Peyer's patch (tissue), 4 donors: ENCODE measurements at regions not wholly inside any gene's neighbourhood (a gene's known extent, or its start where the extent isn't known, plus 50 kb on each side); places are given as distances from the start of the nearest gene placed in this dataset.
"Not testable (repeated sequence)": the region's sequence is repeated elsewhere in the genome, so short reads cannot be mapped to it uniquely, and the experiment has no call there.

Source experiments
- DNase-seq, 3 donors: peaks; one replicate each; pipeline ENCODE4 v3.0.0-alpha.2; 2017 to 2019
- H3K27ac ChIP-seq, 4 donors: fragments of 200-600 bp; sonication (generic); one replicate each; pipeline ENCODE4 v1.5.1; 2016 to 2019
- H3K27me3 ChIP-seq, 2 donors: fragments of 200-600 bp; sonication (generic); one replicate each; pipeline ENCODE4 v1.5.1; 2019
- H3K36me3 ChIP-seq, 3 donors: fragments of 200-600 bp; sonication (generic); one replicate each; pipeline ENCODE4 v1.5.1; 2016 to 2019
- H3K4me1 ChIP-seq, 4 donors: fragments of 200-600 bp; sonication (generic); one replicate each; pipeline ENCODE4 v1.5.1; 2016 to 2019
- H3K4me3 ChIP-seq, 4 donors: fragments of 200-600 bp; sonication (generic); 1 replicate in 3 of 4; 2 replicates in 1 of 4; pipeline ENCODE4 v1.5.1; 2016 to 2019; ENCODE audit warnings: mild to moderate bottlenecking in 1 of 4
- H3K9me3 ChIP-seq, 4 donors: fragments of 200-600 bp; sonication (generic); one replicate each; pipeline ENCODE4 v1.5.1; 2016 to 2019; ENCODE audit warnings: mild to moderate bottlenecking in 1 of 4
- POLR2A ChIP-seq, 2 donors: fragments of 450-650 bp; IDR thresholded peaks; one replicate each; pipeline ENCODE4 v1.5.1; 2017; ENCODE audit warnings: antibody characterized with exemption in 2 of 2, mild to moderate bottlenecking in 2 of 2, moderate library complexity in 2 of 2
- TF ChIP-seq, protein P1 (sequence below), 6 experiments: fragments of 450-650 bp in 4 of 6; fragments of 200-600 bp in 2 of 6; sonication (generic) in 1 of 6; IDR thresholded peaks; one replicate each; pipeline ENCODE4 v1.5.1; 2017 to 2019; ENCODE audit warnings: antibody characterized with exemption in 6 of 6, mild to moderate bottlenecking in 3 of 6, moderate library complexity in 1 of 6

DNA sequence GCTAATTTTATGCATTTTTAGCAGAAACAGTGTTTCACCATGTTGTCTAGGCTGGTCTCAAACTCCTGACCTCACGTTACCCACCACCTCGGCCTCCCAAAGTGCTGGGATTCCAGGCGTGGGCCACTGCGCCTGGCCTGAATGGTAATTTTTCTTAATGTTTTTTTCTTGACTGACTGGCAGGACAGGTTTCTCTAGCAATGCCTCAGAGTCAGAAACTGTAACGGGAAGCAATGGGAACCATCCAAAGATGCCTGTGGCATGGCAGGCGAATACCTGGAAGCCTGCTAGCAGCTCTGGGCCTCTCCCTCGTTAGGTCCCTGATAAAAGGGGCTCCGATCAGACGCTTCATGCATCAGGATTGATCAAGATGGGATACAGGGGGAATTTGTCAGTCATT is 639.2 kb downstream of the NR2F1-AS1 start:
- Histone ChIP-seq H3K4me1 (no peaks in the 10 kb centered on the region), H3K9me3 (no peaks in the 10 kb centered on the region), H3K27ac (no peak overlapping the region), H3K36me3 (no peaks in the 10 kb centered on the region), H3K4me3 (no peak overlapping the region), H3K27me3 (no peaks in the 10 kb centered on the region)
- TF ChIP-seq, protein P1, sequence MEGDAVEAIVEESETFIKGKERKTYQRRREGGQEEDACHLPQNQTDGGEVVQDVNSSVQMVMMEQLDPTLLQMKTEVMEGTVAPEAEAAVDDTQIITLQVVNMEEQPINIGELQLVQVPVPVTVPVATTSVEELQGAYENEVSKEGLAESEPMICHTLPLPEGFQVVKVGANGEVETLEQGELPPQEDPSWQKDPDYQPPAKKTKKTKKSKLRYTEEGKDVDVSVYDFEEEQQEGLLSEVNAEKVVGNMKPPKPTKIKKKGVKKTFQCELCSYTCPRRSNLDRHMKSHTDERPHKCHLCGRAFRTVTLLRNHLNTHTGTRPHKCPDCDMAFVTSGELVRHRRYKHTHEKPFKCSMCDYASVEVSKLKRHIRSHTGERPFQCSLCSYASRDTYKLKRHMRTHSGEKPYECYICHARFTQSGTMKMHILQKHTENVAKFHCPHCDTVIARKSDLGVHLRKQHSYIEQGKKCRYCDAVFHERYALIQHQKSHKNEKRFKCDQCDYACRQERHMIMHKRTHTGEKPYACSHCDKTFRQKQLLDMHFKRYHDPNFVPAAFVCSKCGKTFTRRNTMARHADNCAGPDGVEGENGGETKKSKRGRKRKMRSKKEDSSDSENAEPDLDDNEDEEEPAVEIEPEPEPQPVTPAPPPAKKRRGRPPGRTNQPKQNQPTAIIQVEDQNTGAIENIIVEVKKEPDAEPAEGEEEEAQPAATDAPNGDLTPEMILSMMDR (IDR thresholded peaks at IDR 0.05), result no peak
- no peak for TF ChIP-seq POLR2A (IDR thresholded peaks at IDR 0.05)
- DNase-seq, result no peak

DNA sequence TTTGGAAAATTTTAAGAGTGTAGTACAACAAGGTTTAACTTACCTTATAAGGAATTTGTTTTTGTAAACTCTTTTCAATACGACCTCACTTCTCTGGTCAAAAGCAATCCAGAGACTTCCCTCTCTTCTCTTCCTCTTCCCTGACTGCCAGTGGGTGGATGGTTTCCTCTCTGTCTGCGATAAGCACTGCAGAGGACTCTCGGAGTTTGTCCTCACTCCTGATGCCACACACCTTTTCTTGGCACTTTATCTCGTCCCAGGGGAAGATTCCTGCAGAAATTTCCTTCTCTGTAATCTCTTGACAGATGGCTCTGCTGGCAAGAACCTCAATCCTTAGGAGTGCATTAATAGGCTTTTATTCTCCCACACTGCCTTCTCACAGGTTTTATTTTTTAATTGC is 641.6 kb downstream of the NR2F1-AS1 start:
- no peaks in the 10 kb centered on the region for H3K36me3 ChIP-seq
- no peak overlapping the region for H3K4me3 ChIP-seq
- no peak overlapping the region for H3K27ac ChIP-seq
- H3K4me1 ChIP-seq, result no peaks in the 10 kb centered on the region
- no peak for DNase-seq
- no peaks in the 10 kb centered on the region for H3K27me3 ChIP-seq
- no peaks in the 10 kb centered on the region for H3K9me3 ChIP-seq
- no peak for TF ChIP-seq POLR2A (IDR thresholded peaks at IDR 0.05)
- TF ChIP-seq, protein P1 (IDR thresholded peaks at IDR 0.05), result no peak

DNA sequence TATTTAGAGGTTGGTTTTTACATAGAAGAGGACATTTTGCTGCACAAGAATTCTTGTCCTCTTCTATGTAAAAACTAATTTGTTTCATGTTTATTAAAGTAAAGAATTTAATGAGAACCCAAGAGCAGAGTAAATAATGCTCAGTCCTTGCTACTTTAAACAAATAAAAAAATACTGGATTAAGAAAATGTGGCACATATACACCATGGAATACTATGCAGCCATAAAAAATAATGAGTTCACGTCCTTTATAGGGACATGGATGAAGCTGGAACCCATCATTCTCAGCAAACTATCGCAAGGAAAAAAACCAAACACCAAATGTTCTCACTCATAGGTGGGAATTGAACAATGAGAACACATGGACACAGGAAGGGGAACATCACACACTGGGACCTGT is 643.6 kb downstream of the NR2F1-AS1 start:
- H3K4me1 ChIP-seq, H3K36me3 ChIP-seq: not testable (repeated sequence)

DNA sequence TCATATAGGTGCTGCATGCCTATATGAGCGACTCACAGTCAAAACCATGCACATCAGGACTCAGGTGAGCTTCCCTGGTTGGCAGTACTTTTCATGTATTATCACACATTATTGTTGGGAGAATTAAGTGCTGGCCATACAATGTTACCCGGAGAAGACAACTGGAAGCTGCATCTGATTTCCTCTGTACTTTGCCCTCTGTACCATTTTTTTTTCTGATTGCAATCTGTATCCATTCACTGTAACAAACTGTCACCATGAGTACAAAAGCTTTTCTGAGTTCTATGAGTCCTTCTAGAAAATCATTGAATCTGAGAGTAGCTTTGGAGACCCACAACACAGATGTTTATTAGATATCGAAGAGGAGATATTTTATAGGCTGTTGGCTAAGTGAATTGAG is 651.0 kb downstream of the NR2F1-AS1 start:
- no peak overlapping the region for H3K27ac ChIP-seq
- no peak for DNase-seq
- no peak overlapping the region for H3K4me3 ChIP-seq
- no peaks in the 10 kb centered on the region for H3K4me1 ChIP-seq
- no peaks in the 10 kb centered on the region for H3K9me3 ChIP-seq
- TF ChIP-seq, protein P1 (IDR thresholded peaks at IDR 0.05), result no peak
- no peak for TF ChIP-seq POLR2A (IDR thresholded peaks at IDR 0.05)
- H3K36me3 ChIP-seq, result no peaks in the 10 kb centered on the region
- H3K27me3 ChIP-seq, result no peaks in the 10 kb centered on the region

More for the DNA sequence above, 643.6 kb downstream of the NR2F1-AS1 start:
- DNase-seq, H3K4me3 ChIP-seq, H3K27ac ChIP-seq, H3K27me3 ChIP-seq, H3K9me3 ChIP-seq: not testable (repeated sequence)

DNA sequence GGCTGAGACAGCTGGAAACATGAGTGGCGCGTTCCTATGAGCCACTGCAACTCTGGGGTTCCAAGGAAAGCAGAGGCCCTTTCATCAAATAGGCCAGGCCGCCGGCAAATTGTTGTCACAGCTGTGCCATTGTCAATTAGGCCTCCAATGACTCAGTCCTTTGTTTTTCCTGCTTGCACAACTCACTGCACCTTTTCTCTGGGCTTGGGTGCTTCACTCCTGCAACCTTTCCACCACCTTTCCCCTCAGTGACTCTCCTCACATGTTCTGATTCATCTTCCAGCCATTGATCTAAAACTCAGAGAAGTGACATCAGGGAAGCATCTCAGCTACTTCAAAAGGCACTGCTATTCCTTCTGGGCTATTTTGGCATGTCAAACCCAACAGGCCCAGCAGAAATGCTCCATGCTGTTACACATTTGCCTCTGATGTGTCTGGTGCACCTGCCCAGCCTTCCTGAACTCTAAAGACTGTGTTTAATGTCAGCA is 653.7 kb downstream of the NR2F1-AS1 start:
- Histone ChIP-seq H3K36me3 (no peaks in the 10 kb centered on the region), H3K27ac (no peak overlapping the region), H3K27me3 (no peaks in the 10 kb centered on the region), H3K4me1 (no peaks in the 10 kb centered on the region), H3K4me3 (no peak overlapping the region), H3K9me3 (no peaks in the 10 kb centered on the region)
- TF ChIP-seq, protein P1 (IDR thresholded peaks at IDR 0.05), result no peak
- TF ChIP-seq POLR2A (IDR thresholded peaks at IDR 0.05), result no peak
- no peak for DNase-seq

DNA sequence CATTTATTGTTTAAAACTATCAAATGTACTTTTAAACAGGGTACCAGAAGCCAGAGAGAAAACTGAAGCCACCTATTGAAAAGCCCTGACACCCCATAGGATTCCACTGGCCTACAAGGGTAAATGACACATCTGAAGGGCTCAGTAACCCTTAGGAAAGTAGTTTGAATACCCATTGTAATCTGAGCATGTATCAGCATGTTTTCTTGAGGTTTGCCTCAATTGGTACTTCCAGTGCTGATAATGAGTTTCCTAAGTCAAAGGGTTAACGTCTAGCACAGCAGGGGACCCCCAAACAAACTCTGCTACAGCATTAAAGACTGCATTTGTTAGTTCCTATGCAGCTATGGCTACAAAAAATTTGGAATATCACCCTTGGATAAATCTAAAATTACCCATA is 657.1 kb downstream of the NR2F1-AS1 start:
- DNase-seq, result no peak
- Histone ChIP-seq H3K27me3 (no peaks in the 10 kb centered on the region), H3K4me1 (no peaks in the 10 kb centered on the region), H3K27ac (no peak overlapping the region), H3K9me3 (no peaks in the 10 kb centered on the region), H3K4me3 (no peak overlapping the region), H3K36me3 (no peaks in the 10 kb centered on the region)
- no peak for TF ChIP-seq POLR2A (IDR thresholded peaks at IDR 0.05)
- TF ChIP-seq, protein P1 (IDR thresholded peaks at IDR 0.05), result no peak
